Right lobe of liver (tissue), 4 donors: ENCODE measurements at regions not wholly inside any gene's neighbourhood (a gene's known extent, or its start where the extent isn't known, plus 50 kb on each side); places are given as distances from the start of the nearest gene placed in this dataset.

ENCODE experiments used
- POLR2A ChIP-seq: fragments of 450-650 bp; IDR thresholded peaks from one replicate; pipeline ENCODE4 v1.6.1; 2017; ENCODE audit warnings: antibody characterized with exemption, mild to moderate bottlenecking
- TF ChIP-seq, protein P1 (sequence below), 4 donors: fragments of 200-600 bp in 3 of 4; fragments of 450-650 bp in 1 of 4; IDR thresholded peaks; one replicate each; pipeline versions ENCODE4 v1.5.1 to v1.8.0; 2016 to 2022; ENCODE audit warnings: antibody characterized with exemption in 4 of 4, mild to moderate bottlenecking in 2 of 4
- donor health status: DM: no; HTN: no; CAD: no.
- donor health status: DM: no; HTN: no; CAD: no.
- donor health status: DM: no; HTN: yes; CAD: no.

GRCh38 chr3:43784640-43785011 lies 93.9 kb downstream of the ABHD5 start:
- TF ChIP-seq, protein P1, sequence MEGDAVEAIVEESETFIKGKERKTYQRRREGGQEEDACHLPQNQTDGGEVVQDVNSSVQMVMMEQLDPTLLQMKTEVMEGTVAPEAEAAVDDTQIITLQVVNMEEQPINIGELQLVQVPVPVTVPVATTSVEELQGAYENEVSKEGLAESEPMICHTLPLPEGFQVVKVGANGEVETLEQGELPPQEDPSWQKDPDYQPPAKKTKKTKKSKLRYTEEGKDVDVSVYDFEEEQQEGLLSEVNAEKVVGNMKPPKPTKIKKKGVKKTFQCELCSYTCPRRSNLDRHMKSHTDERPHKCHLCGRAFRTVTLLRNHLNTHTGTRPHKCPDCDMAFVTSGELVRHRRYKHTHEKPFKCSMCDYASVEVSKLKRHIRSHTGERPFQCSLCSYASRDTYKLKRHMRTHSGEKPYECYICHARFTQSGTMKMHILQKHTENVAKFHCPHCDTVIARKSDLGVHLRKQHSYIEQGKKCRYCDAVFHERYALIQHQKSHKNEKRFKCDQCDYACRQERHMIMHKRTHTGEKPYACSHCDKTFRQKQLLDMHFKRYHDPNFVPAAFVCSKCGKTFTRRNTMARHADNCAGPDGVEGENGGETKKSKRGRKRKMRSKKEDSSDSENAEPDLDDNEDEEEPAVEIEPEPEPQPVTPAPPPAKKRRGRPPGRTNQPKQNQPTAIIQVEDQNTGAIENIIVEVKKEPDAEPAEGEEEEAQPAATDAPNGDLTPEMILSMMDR (IDR thresholded peaks at IDR 0.05), result no peak
- TF ChIP-seq POLR2A, result no peak
